Smooth muscle cell (in vitro differentiated cells): ENCODE measurements at regions not wholly inside any gene's neighbourhood (a gene's known extent, or its start where the extent isn't known, plus 50 kb on each side); places are given as distances from the start of the nearest gene placed in this dataset.

Experiments used
- DNase-seq: peaks from one replicate; lab custom pipeline; 2025; ENCODE audit not compliant: unreplicated experiment; lab: John Stamatoyannopoulos, UW
- H2AFZ ChIP-seq: fragments of 200-600 bp; sonication (generic); 2 replicates; pipeline ENCODE4 v1.6.0; 2016; ENCODE audit warnings: antibody characterized with exemption, low read depth, mild to moderate bottlenecking
- H3F3A ChIP-seq: fragments of 200-600 bp; sonication (generic); 2 replicates; pipeline ENCODE4 v1.6.0; 2017; ENCODE audit warnings: antibody characterized with exemption, low read depth
- H3K27ac ChIP-seq: fragments of 200-600 bp; sonication (generic); 2 replicates; pipeline ENCODE4 v1.5.1; 2016; ENCODE audit warnings: low read depth, mild to moderate bottlenecking
- H3K27me3 ChIP-seq: fragments of 200-600 bp; sonication (generic); 2 replicates; pipeline ENCODE4 v1.6.1; 2016; ENCODE audit warnings: low read depth, mild to moderate bottlenecking
- H3K36me3 ChIP-seq: fragments of 200-600 bp; sonication (generic); 2 replicates; pipeline ENCODE4 v1.5.1; 2016; ENCODE audit warnings: low read depth
- H3K4me1 ChIP-seq: fragments of 200-600 bp; sonication (generic); 2 replicates; pipeline ENCODE4 v1.5.1; 2016; ENCODE audit warnings: low read depth
- H3K4me2 ChIP-seq: fragments of 200-600 bp; sonication (generic); 2 replicates; pipeline ENCODE4 v1.6.0; 2016; ENCODE audit warnings: mild to moderate bottlenecking
- H3K4me3 ChIP-seq: fragments of 200-600 bp; sonication (generic); 2 replicates; pipeline ENCODE4 v1.5.1; 2016; ENCODE audit warnings: mild to moderate bottlenecking
- H3K79me2 ChIP-seq: fragments of 200-600 bp; sonication (generic); 2 replicates; pipeline ENCODE4 v1.6.0; 2016; ENCODE audit warnings: low read depth, mild to moderate bottlenecking
- H3K9ac ChIP-seq: fragments of 200-600 bp; sonication (generic); 2 replicates; pipeline ENCODE4 v1.6.0; 2016; ENCODE audit warnings: low read depth
- H3K9me3 ChIP-seq: fragments of 200-600 bp; sonication (generic); replicated peaks from 2 replicates; pipeline ENCODE4 v1.5.1; 2016; ENCODE audit warnings: low read depth
- H4K20me1 ChIP-seq: fragments of 200-600 bp; sonication (generic); 2 replicates; pipeline ENCODE4 v1.6.0; 2016; ENCODE audit warnings: low read depth
- CTCF ChIP-seq: fragments of 200-600 bp; sonication (generic); IDR thresholded peaks from 2 replicates; pipeline ENCODE4 v1.5.1; 2017; ENCODE audit warnings: borderline replicate concordance, mild to moderate bottlenecking, antibody characterized with exemption; ENCODE audit not compliant: insufficient read depth, poor library complexity, severe bottlenecking
- WGBS: methylation state at CpG from one replicate; pipeline ENCODE4 v1.1.7; 2016; ENCODE audit warnings: low lambda C conversion rate; 5-methylcytosine and 5-hydroxymethylcytosine counted together

- Histone ChIP-seq H2AFZ (no peak overlapping the region), H3K9ac (no peak overlapping the region), H3K4me3 (no peak overlapping the region), H3K4me2 (no peak overlapping the region), H3K9me3 (no peaks in the 10 kb centered on the region), H4K20me1 (no peaks in the 10 kb centered on the region), H3K36me3 (no peaks in the 10 kb centered on the region), H3K4me1 (no peaks in the 10 kb centered on the region), H3K27ac (no peak overlapping the region), H3F3A (no peaks in the 10 kb centered on the region), H3K79me2 (no peaks in the 10 kb centered on the region), H3K27me3 (no peaks in the 10 kb centered on the region)
- DNase-seq = no peak
- TF ChIP-seq CTCF = no peak
- WGBS = 90% methylated on average over 3 of the region's 3 CpGs
These were observed 347.5 kb upstream of the DDI1 start for GRCh38 chr11:103688924-103689323.

GRCh38 chr11:103690356-103690755 lies 346.1 kb upstream of the DDI1 start:
- Histone ChIP-seq H3K27ac (no peak overlapping the region), H3K4me3 (no peak overlapping the region), H4K20me1 (no peaks in the 10 kb centered on the region), H2AFZ (no peak overlapping the region), H3K4me2 (no peak overlapping the region), H3K9me3 (no peaks in the 10 kb centered on the region), H3K4me1 (no peaks in the 10 kb centered on the region), H3K27me3 (no peaks in the 10 kb centered on the region), H3F3A (no peaks in the 10 kb centered on the region), H3K36me3 (no peaks in the 10 kb centered on the region), H3K79me2 (no peaks in the 10 kb centered on the region), H3K9ac (no peak overlapping the region)
- no peak for TF ChIP-seq CTCF
- 50% methylated on average over 1 of the region's 1 CpG for WGBS
- no peak for DNase-seq

- no peak for TF ChIP-seq CTCF
- Histone ChIP-seq H3F3A (peaks cover 5% of the 10 kb centered on the region), H3K9ac (no peak overlapping the region), H3K4me2 (peak overlapping the region; percentile 7), H3K4me1 (peaks cover 7% of the 10 kb centered on the region), H4K20me1 (no peaks in the 10 kb centered on the region), H2AFZ (no peak overlapping the region), H3K4me3 (no peak overlapping the region), H3K79me2 (no peaks in the 10 kb centered on the region), H3K27ac (no peak overlapping the region), H3K9me3 (no peaks in the 10 kb centered on the region), H3K27me3 (no peaks in the 10 kb centered on the region), H3K36me3 (no peaks in the 10 kb centered on the region)
- DNase-seq = no peak
These were observed 340.3 kb upstream of the DDI1 start for GRCh38 chr11:103696123-103696522.

- Histone ChIP-seq H3K9me3 (no peaks in the 10 kb centered on the region), H3K27ac (no peak overlapping the region), H3K27me3 (no peaks in the 10 kb centered on the region), H3K4me3 (no peak overlapping the region), H4K20me1 (no peaks in the 10 kb centered on the region), H3F3A (peaks cover 5% of the 10 kb centered on the region), H3K9ac (no peak overlapping the region), H3K4me1 (peaks cover 7% of the 10 kb centered on the region), H3K36me3 (no peaks in the 10 kb centered on the region), H2AFZ (no peak overlapping the region), H3K79me2 (no peaks in the 10 kb centered on the region), H3K4me2 (no peak overlapping the region)
- TF ChIP-seq CTCF = peak; percentile 6
- WGBS = 78% methylated on average over 3 of the region's 3 CpGs
- DNase-seq = no peak
These were observed 337.2 kb upstream of the DDI1 start for GRCh38 chr11:103699216-103699615.
